A549 (cell line): ENCODE measurements at regions not wholly inside any gene's neighbourhood (a gene's known extent, or its start where the extent isn't known, plus 50 kb on each side); places are given as distances from the start of the nearest gene placed in this dataset.
A peak's percentile ranks its signal among the peaks of the same experiment; 100 is the strongest.
"Not testable (repeated sequence)": the region's sequence is repeated elsewhere in the genome, so short reads cannot be mapped to it uniquely, and the experiment has no call there.

Source experiments
- ATAC-seq, 2 experiments: fragments of 200-7000 bp in 1 of 2; fragments of >200 bp in 1 of 2; cut with Nextera tagmentation in 1 of 2; cut with Tn5 transposase in 1 of 2; 3 replicates each; pipeline versions ENCODE4 v1.8.0 to v1.9.1; 2018 to 2020; ENCODE audit warnings: mild to moderate bottlenecking in 1 of 2, moderate library complexity in 1 of 2
- CTCF ChIA-PET: fragments of 300-600 bp; sonication (Branson Sonifier 250); formaldehyde crosslinking; extraction: SDS; loops from one replicate; lab custom pipeline; 2021; ENCODE audit warnings: antibody characterized with exemption, inconsistent platforms; lab: Yijun Ruan, JAX
- POLR2A ChIA-PET: fragments of 350-600 bp; formaldehyde crosslinking; extraction: SDS; loops from one replicate; lab custom pipeline; 2021; ENCODE audit warnings: antibody characterized with exemption, inconsistent platforms; lab: Yijun Ruan, JAX
- DNase-seq, 2 experiments: peaks; one replicate each; pipeline versions ENCODE4 v3.0.0 to v3.0.0-alpha.2; 2011 to 2016; ENCODE audit warnings: low read depth in 1 of 2, low spot score in 1 of 2
- FAIRE-seq: peaks from 2 replicates; lab custom pipeline; 2011; peaks lifted over from hg19 to GRCh38; lab: Jason Lieb, UNC
- H3K27ac ChIP-seq, 2 experiments: fragments of >200 bp; sonication (Bioruptor Twin); formaldehyde crosslinking; 3 replicates each; pipeline ENCODE4 v1.5.1; 2016 to 2017
- H3K4me1 ChIP-seq: fragments of >200 bp; sonication (Bioruptor Twin); formaldehyde crosslinking; 3 replicates; pipeline ENCODE4 v1.6.1; 2016
- H3K4me2 ChIP-seq: fragments of >200 bp; sonication (Bioruptor Twin); formaldehyde crosslinking; 3 replicates; pipeline ENCODE4 v1.6.1; 2016
- H3K4me3 ChIP-seq: fragments of >200 bp; sonication (Bioruptor Twin); formaldehyde crosslinking; 3 replicates; pipeline ENCODE4 v1.5.1; 2016
- H3K9me3 ChIP-seq: fragments of >200 bp; sonication (Bioruptor Twin); formaldehyde crosslinking; 3 replicates; pipeline ENCODE4 v1.6.1; 2016
- ATOH8 ChIP-seq: fragments of 250-450 bp; sonication (Bioruptor Pico); IDR thresholded peaks from 2 replicates; pipeline ENCODE4 v1.5.0; 2020; ENCODE audit warnings: low read depth, mild to moderate bottlenecking, moderate library complexity
- BHLHE40 ChIP-seq: IDR thresholded peaks from 2 replicates; pipeline ENCODE4 v1.6.1; 2012; ENCODE audit warnings: low read depth, low read length, inconsistent platforms
- CBX2 ChIP-seq: fragments of 200-600 bp; sonication (generic); IDR thresholded peaks from 2 replicates; pipeline ENCODE4 v1.6.1; 2016; ENCODE audit warnings: low read depth, mild to moderate bottlenecking, borderline replicate concordance
- CBX8 ChIP-seq: fragments of 200-600 bp; sonication (generic); IDR thresholded peaks from 2 replicates; pipeline ENCODE4 v1.6.1; 2016
- CHD4 ChIP-seq: fragments of 200-600 bp; sonication (generic); IDR thresholded peaks from 2 replicates; pipeline ENCODE4 v1.6.1; 2016; ENCODE audit warnings: antibody characterized with exemption, mild to moderate bottlenecking, borderline replicate concordance
- CTCF ChIP-seq: fragments of >200 bp; sonication (Bioruptor Twin); formaldehyde crosslinking; IDR thresholded peaks from 3 replicates; pipeline ENCODE4 v1.5.1; 2016
- EHMT2 ChIP-seq: fragments of 200-600 bp; sonication (generic); IDR thresholded peaks from 2 replicates; pipeline ENCODE4 v1.6.1; 2016; ENCODE audit warnings: antibody characterized with exemption, low read depth, mild to moderate bottlenecking, moderate library complexity
- ESRRA ChIP-seq: fragments of 150-350 bp; IDR thresholded peaks from 2 replicates; pipeline ENCODE4 v1.6.1; 2014; ENCODE audit warnings: mild to moderate bottlenecking, low read length, borderline replicate concordance
- GATA3 ChIP-seq: IDR thresholded peaks from 2 replicates; pipeline ENCODE4 v1.6.1; 2012; ENCODE audit warnings: borderline replicate concordance
- HEYL ChIP-seq: fragments of 250-450 bp; sonication (Bioruptor Pico); IDR thresholded peaks from 2 replicates; pipeline ENCODE4 v1.8.0; 2021; ENCODE audit warnings: mild to moderate bottlenecking, moderate library complexity
- JUN ChIP-seq, 2 experiments: fragments of >200 bp; sonication (Bioruptor Twin); formaldehyde crosslinking; IDR thresholded peaks; 2 replicates in 1 of 2; 3 replicates in 1 of 2; pipeline ENCODE4 v1.6.1; 2016 to 2017
- MAX ChIP-seq: IDR thresholded peaks from 2 replicates; pipeline ENCODE4 v1.6.1; 2012
- MAZ ChIP-seq: fragments of 150-350 bp; IDR thresholded peaks from 2 replicates; pipeline ENCODE4 v1.6.1; 2014; ENCODE audit warnings: antibody characterized with exemption, low read depth, low read length, borderline replicate concordance
- NR3C1 ChIP-seq: fragments of >200 bp; sonication (Bioruptor Twin); formaldehyde crosslinking; IDR thresholded peaks from 3 replicates; pipeline ENCODE4 v1.6.1; 2017
- PBX3 ChIP-seq: IDR thresholded peaks from 2 replicates; pipeline ENCODE4 v1.6.1; 2012
- RARB ChIP-seq: fragments of 250-450 bp; sonication (Bioruptor Pico); IDR thresholded peaks from 2 replicates; pipeline ENCODE4 v1.8.0; 2021; ENCODE audit warnings: mild to moderate bottlenecking, moderate library complexity
- RNF2 ChIP-seq: fragments of 200-600 bp; sonication (generic); IDR thresholded peaks from 2 replicates; pipeline ENCODE4 v1.6.1; 2016; ENCODE audit warnings: low read depth, mild to moderate bottlenecking, antibody characterized with exemption, moderate library complexity, borderline replicate concordance
- SMC3 ChIP-seq: fragments of >200 bp; sonication (Bioruptor Twin); formaldehyde crosslinking; IDR thresholded peaks from 3 replicates; pipeline ENCODE4 v1.6.1; 2018; ENCODE audit warnings: inconsistent platforms
- ZFP36 ChIP-seq: fragments of 450-650 bp; IDR thresholded peaks from 2 replicates; pipeline ENCODE4 v1.6.1; 2014; ENCODE audit warnings: borderline replicate concordance; ENCODE audit not compliant: partially characterized antibody
- WGBS: methylation state at CpG from one replicate; pipeline ENCODE4 v1.1.6; 2017; ENCODE audit errors: missing lambda C conversion rate; 5-methylcytosine and 5-hydroxymethylcytosine counted together

GRCh38 chr22:48757985-48758561 lies 1069.6 kb downstream of the BRD1 start:
- CTCF ChIA-PET: no interaction called here
- FAIRE-seq (no peak), ATAC-seq (no peak)
- no peak overlapping the region for H3K27ac ChIP-seq
- 64% methylated on average over 14 of the region's 17 CpGs for WGBS
- no peak for TF ChIP-seq CHD4
- no peak for TF ChIP-seq ESRRA
- no peak for TF ChIP-seq CBX2
- TF ChIP-seq SMC3: no peak
- no peak for TF ChIP-seq GATA3
- TF ChIP-seq ATOH8 (CRISPR knock-in tag): no peak
- no peak for TF ChIP-seq BHLHE40
- TF ChIP-seq NR3C1: no peak
- TF ChIP-seq MAX: no peak
- no peak for TF ChIP-seq HEYL (CRISPR knock-in tag)
- no peak for TF ChIP-seq RARB (CRISPR knock-in tag)
- TF ChIP-seq JUN (IDR thresholded peaks at IDR 0.05): no peak
- TF ChIP-seq, all 56 proteins: peak for 0
- no peak overlapping the region for H3K4me2 ChIP-seq
- POLR2A ChIA-PET: no interaction called here
- H3K4me3 ChIP-seq: no peak overlapping the region
- no peaks in the 10 kb centered on the region for H3K9me3 ChIP-seq
- DNase-seq: no peak
- H3K4me1 ChIP-seq: no peaks in the 10 kb centered on the region

GRCh38 chr22:48757581-48757980 lies 1070.1 kb downstream of the BRD1 start:
- FAIRE-seq (no peak), ATAC-seq (peak in 1 of 2 experiments; percentile 40; a peak in 1 of 6 replicates), DNase-seq (no peak)
- CTCF ChIA-PET: no interaction called here
- H3K9me3 ChIP-seq: no peaks in the 10 kb centered on the region
- WGBS: 33% methylated on average over 4 of the region's 7 CpGs
- H3K4me3 ChIP-seq: no peak overlapping the region
- TF ChIP-seq ATOH8 (CRISPR knock-in tag): no peak
- TF ChIP-seq RNF2: no peak
- TF ChIP-seq GATA3: no peak
- no peak for TF ChIP-seq PBX3
- no peak for TF ChIP-seq CHD4
- no peak for TF ChIP-seq ZFP36
- TF ChIP-seq JUN (IDR thresholded peaks at IDR 0.05): no peak
- TF ChIP-seq CTCF: no peak
- no peak for TF ChIP-seq MAZ
- TF ChIP-seq EHMT2: no peak
- no peak for TF ChIP-seq CBX8
- no peaks in the 10 kb centered on the region for H3K4me1 ChIP-seq
- no peak overlapping the region for H3K27ac ChIP-seq
- no peak overlapping the region for H3K4me2 ChIP-seq
- POLR2A ChIA-PET: no interaction called here

GRCh38 chr22:48757135-48757534 lies 1070.5 kb downstream of the BRD1 start:
- DNase-seq, ATAC-seq, CTCF ChIA-PET, POLR2A ChIA-PET, H3K4me2 ChIP-seq, H3K4me1 ChIP-seq, H3K4me3 ChIP-seq, FAIRE-seq, H3K9me3 ChIP-seq, H3K27ac ChIP-seq: not testable (repeated sequence)
- 0% methylated on average over 1 of the region's 1 CpG for WGBS
